ELR (cell line): ENCODE measurements at regions not wholly inside any gene's neighbourhood (a gene's known extent, or its start where the extent isn't known, plus 50 kb on each side); places are given as distances from the start of the nearest gene placed in this dataset.

Experiments used
- DNase-seq: peaks from one replicate; pipeline ENCODE4 v3.0.0-alpha.2; 2015; ENCODE audit warnings: low read depth

DNA sequence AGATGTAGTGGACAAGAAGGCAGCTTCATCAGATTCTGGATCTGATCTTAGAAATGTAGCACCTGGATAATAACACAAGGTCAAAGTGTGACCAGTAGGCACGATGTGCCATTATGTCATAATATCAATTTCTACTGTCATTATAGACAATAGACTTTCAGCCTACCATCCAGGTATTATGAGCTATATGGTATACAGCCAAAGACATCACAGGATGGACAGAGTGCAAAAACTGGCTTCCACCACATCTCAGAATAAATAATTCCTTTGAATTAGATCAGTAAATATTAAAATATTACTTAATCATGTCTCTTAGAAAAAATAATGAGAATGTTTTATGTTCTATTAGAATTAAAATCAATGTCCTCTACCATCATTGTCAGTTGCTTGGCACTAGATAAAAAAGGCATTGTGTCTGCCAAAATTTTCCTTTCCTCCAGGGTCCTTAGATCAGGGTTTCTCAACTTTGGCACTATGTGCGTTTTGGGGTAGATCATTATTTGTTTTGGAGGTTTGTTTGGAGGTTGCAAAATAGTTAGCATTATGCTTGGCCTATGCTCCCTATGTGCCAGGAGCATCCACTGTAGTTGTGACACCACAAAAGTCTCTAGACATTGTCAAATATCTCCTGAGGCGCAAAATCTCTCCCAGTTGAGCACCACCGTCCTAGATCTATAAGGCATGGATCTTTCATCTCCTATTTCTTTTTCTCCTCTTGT, 86.7 kb upstream of the NRIP1 start:
- DNase-seq, result no peak

DNA sequence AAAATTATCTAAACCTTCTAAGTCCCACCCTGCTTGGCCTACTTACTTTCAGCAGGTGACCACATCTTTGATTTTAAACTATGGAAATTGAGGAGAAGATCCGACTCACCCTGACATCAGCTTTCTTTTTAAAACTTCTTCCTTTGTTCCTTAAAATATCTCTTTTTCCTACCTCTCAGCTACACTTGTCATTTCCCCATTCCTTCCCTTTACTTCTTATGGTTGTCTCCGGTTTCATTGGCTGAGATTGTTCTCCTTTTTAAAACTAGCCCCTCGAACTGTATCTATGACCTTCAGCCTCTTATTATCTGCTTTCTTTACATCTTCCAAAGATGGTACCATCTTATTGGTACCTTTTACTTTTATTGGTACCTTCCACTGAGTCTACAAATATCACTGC, 87.8 kb upstream of the NRIP1 start:
- DNase-seq, result no peak

DNA sequence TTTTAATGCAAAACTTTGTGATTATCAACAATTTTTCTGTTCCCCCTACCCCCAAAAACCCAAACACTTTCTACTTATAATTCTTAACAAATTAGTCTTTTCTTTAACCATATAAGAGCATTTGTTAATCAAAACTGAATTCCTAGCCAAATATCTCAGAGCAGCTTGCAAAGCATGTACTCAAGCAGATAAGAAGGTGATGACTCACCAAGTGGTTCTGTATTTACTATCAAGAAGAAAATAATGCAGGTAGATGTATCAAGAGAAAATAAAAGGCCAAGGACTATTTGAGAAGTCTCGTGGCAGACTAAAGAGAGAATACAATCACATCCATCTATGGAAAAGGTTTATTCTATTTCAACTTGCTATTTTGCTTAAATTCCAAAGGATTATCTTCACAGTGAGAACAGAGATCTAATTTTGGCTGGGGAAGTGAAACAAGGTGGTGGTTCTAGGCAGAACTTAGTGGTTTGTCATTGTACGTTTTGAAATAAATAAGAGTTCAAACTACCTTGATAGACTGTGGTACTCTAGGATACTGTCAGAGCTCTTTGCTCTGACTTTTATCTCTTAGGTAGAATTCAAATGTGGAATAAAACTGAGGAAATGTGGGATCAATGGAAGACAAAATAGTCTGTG, 94.7 kb upstream of the NRIP1 start:
- no peak for DNase-seq

DNA sequence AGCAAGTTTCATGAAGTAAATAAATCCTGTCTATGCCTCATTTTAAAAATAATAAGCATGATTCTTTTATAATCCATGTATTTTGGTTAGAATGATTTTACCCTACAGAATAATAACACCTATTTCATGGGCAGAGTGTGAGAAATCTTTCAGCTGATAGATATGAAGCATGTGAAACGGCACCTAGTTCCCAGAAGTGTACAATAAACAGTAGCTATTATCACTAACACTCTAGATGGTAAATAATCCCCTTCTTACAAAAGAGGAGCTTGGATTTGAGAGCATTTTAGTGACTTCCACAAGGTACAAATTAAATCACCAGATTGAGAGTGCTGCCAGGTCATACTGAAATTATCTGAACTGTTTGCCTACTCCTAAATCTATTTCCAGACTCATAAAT, 95.3 kb upstream of the NRIP1 start:
- DNase-seq, result no peak

DNA sequence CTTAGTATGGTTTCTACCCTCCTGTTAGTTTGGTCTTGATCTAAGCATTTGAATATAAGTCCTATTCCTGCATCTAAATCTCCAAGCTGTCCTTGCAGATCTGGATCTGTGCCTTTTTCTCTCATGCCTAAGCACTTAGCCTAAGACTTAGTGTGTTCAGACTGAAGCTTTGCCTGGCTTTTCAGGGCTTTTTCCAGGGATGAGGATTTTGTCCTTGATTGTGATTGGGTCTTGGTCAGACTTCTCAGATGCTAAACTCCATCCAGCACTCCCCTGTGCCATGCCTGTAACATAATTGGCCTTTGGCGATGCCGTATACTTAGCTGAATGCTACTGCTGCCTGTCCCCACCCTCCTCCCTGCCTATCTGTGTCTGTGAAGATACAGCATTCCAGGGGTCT, 98.1 kb upstream of the NRIP1 start:
- no peak for DNase-seq

DNA sequence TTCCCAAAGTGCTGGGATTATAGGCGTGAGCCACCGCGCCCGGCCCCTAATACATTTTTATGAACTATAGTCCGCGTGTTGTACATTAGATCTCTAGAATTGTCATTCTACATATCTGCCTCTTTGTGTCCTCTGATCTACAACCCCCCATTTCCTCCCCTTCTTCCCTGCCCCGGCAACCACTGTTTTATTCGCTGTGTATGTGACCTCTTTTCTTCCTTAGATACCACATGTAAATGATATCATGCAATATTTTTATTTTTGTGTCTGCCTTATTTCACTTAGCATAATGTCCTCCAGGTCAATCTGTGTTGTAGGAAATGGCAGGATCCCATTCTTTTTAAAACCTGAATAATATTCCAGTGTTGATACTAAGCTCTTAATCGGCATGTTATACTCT, 99.5 kb upstream of the NRIP1 start:
- DNase-seq, result no peak

DNA sequence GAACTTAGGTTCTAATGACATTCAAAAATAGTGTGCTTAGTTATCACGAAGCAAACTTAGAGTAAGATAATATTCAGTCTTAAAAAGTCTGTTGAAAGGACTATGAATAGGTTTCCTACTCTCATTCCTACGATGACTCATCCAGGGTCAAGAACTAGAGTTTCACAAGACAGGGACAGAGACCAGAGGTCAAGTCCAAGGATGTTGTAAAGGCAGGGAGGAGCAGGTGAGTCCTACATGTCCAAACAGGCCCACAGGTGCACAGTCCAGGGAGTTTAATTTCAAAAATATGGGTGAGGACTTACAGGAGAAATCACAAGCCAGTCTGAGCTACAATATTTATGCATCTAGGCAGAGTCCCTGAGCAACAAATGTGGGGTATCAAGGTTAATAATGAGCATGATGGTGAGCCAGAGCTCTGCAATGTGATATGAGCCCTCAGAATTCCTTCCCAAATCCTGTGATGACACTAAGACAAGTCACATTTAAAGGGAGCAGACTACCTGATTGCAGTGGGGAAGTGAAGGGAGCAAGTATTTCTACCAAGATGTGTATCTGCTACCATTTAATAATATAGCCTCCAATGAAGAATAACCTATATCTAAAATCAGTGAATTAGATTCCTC, 100.0 kb upstream of the NRIP1 start:
- DNase-seq, result peak; percentile 19

DNA sequence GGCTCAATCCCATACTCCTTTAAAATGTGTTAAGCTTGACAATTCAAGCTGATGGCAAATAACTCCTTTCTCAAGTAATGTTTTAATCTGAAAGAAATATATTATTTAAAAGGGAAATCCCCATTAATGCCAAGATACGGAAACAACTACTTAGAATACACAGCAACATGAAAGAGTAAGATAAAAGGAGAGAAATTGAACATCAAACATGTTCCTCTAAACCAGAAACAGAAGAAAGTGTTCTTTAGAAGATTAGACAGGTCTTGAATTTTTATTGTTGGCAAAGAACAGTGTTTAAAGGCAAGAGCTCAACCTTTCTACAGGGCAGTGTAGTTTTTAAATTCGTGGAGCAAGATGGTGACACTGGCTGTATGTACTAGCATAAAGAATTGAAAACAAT, 105.8 kb upstream of the NRIP1 start:
- DNase-seq, result no peak

DNA sequence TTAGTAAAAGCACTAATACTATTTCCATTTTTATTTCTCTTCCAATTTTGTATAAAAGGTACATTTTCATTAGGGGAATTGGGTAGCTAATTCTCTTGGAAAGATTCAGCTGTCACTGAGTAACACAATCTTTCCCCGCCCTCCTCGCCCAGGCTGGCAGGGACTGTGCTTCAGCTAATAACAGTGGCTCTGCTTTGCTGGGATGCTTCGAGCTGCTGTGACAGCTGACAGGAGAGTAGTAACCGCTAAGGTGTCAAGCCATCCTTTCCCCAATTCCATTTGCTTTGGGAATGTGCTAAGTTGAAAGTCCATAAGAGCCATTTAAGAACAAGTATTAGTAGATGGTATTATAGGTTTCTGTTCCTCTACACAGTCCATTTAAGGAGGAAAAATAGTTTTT, 106.7 kb upstream of the NRIP1 start:
- DNase-seq, result no peak

DNA sequence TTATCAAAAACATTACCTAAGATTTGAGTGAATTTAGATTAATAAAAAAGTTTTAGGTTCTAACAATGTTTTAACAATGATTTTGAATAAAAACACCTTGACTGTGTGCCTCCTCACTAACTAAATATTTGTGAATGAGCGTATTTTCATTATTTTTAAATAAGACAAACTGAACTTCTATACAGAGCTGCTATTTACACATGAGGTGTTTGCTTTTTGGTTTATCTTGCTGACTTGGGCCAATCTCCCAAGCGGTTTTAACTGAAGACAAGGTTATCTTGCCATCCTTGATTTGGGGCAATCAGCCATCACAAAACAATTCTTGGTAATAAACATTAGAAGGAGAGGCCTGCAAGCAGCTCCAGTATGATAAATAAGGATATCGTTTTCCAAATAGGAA, 108.2 kb upstream of the NRIP1 start:
- no peak for DNase-seq

DNA sequence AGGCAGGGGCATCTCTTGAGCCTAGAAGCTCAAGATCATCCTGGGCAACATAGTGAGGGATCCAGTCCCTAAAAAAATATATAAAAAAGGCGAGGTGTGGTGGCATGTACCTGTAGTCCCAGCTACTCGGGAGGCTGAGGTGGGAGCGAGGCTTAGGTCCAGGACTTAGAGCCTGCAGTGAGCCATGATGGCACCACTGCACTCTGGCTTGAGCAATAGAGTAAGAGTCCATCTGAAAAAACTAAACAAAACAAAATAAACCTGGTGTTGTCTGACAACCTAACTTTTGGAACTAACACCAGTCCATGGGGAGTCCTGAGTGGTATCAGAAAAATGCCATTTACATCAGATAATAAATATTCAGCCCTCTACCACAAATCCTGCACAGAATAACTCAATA, 110.1 kb upstream of the NRIP1 start:
- DNase-seq, result no peak

DNA sequence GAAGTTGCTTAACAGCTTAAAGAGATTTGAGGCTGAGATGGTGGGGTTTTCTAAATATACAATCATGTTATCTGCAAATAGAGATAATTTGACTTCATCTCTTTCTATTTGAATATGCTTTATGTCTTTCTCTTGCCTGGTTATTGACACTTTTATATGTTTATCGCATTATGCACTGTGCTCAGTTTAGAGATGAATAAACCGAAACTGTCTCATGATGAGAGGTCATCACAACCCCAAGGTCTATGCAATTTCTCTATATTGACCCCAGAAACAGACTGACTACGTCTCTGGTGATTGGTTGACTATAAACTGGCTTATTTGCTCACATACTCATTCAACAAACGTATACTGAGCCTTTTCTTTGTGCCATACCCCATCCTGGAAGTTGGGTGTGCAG, 117.9 kb upstream of the NRIP1 start:
- no peak for DNase-seq

DNA sequence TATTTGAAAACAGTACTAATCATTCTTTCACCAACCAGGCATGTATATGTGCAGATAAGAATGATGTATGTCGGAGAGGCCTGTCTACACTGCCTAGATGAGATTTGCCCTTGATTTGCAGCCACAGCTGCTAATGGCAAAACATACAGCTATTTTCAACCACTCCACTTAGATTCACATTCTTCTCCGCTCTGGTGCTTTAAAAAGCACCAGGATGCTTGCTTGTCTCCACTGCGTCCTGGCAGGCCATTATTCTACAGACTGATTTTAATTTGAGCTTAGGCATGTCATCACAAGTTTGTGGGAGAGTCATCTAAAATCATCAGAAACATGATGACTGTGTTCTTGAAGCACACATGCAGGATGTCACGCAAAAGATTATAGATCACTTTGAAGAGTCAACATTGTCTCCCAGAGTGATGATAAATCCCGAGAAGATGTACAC, 119.0 kb upstream of the NRIP1 start:
- DNase-seq, result no peak

DNA sequence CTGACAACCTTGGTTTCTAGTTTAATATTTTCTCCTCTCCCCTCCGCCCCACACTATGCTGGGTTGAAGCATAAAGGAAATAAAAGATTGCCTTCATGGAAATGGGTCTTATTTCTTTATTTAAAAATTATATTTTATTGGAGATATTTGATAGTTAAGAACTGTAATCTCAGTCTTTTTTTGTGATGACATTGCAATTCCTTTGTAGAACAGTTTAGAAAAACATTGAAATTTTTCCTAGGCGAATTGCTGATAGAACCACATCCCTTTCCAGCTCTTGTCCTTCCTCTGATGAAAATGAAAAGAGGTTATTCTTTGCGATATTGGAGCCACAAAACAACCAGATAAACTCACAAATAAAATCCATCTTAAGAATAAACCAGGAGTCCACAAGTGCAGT, 125.6 kb upstream of the NRIP1 start:
- DNase-seq, result no peak

DNA sequence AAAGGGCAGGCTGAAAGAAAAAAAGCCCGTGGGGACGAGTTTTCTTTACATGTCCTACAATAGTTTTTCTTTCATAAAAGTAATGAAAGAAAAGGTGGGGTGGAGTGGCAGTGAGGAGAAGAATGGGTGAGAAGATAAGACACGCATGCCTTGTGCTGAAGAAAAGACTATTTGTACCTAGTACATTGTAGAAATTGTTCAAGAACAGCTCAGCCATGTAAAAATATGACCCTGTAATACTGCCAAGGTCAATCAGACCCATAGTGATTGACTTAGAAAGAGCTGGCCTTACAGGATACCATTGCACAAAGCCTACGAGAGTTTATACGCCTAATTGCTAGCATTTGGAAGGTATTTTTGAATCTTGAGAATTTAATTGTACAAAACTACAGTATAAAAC, 126.0 kb upstream of the NRIP1 start:
- no peak for DNase-seq

DNA sequence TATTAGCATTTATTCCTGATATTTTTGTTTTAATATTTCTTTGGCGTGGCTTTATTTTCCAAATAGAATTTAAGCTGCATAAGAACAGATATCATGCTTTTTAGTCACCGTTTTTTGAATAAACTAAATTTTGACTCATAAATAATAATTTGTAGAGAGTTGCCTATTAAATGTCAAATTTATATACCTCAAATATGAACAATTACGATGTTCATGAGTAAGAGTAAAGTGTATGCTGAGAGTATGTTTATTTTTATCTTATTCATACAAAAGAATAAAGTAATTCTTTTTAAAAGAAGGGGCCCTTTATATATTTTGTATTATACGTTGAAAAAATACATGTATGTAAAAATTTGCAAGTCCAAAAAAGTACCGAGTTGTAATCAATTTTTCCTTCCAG, 126.5 kb upstream of the NRIP1 start:
- no peak for DNase-seq

DNA sequence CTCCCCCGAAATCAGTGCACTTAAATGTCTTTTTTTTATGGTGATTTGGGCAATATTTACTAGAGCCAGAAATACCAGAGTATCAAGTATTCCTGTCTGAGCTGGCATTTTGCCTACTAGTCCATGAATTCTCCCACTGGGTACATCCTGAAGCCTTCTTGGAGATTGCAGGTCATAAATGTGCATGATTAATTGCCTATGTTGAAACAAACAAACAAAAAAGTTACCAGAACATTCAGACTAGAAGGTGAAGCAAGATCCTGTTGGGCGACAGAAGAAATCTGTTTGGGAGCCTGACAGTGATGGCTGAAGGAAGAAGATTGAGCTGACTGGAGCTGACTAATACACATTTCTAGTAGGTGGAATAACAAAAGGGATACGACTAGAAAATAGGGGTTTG, 127.4 kb upstream of the NRIP1 start:
- peak; percentile 1 for DNase-seq

DNA sequence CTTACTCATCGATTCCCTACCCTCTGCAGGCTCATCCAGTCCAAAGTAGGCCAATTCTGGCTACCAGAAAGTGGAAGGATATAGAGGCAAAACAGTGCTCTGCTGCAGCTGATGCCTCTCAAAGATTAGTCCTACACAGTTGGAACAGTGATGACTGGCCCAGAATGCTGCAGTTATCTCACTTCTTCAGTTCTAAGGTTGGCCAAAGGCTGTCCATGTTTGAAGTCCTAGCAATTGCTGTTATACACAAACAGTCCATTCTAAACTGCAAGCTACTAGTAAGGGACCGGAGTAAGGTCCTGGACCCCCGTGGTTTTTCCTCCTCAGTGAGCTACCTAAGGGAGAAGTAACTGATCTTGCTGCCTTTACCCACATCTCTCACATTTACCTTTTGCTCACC, 129.1 kb upstream of the NRIP1 start:
- no peak for DNase-seq

DNA sequence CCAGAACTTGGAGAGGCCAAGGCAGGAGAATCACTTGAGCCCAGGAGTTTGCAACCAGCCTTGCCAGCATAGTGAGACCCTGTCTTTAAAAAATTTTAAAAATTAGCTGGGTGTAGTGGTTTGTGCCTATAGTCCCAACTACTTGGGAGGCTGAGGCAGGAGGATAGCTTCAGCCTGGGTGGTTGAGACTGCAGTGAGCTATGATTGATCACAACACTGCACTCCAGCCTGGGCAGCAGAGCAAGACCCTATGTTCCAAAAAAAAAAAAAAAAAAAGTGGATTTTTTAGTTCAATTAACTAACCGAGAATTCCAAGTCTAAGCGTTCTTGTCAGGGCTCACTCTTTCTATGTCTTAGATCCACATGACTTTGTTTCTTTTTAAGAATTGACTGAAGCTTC, 130.3 kb upstream of the NRIP1 start:
- no peak for DNase-seq

DNA sequence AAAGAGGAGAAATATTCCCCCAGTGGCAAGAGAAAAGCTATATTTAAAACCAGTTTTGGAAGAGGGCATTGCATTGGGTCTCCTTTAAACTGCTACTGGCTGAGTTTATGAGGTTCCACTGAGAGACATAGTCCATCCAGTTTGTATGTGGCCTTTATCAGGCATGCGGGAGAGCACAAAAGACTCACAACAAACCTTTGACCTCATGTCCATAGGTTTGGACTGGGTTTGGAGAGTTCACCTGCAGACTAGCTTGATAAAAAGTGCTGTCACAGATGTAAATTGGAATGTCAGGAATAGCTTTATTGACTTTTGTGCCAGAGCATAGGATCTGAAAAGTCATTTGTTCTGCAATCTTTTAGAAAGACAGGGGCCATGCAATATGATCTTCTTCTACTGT, 131.0 kb upstream of the NRIP1 start:
- no peak for DNase-seq

DNA sequence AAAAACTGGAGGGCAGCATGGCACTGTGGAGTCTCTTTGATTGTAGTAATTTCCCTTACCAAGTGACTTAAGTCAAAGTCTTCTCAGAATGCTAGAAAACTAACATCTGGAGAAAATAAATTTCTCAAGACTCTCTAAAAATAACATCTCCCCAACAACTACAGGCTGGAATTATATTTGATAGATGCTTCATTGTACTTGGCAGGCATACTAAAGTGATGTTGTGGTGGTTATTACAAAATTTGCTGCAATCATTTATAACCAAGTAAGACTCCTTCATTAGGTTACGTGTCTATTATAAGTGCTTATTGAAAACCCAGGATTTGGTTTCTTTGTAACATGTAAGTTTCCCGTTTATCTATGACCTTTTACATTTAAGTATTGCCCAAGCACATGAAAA, 132.9 kb upstream of the NRIP1 start:
- DNase-seq, result no peak

DNA sequence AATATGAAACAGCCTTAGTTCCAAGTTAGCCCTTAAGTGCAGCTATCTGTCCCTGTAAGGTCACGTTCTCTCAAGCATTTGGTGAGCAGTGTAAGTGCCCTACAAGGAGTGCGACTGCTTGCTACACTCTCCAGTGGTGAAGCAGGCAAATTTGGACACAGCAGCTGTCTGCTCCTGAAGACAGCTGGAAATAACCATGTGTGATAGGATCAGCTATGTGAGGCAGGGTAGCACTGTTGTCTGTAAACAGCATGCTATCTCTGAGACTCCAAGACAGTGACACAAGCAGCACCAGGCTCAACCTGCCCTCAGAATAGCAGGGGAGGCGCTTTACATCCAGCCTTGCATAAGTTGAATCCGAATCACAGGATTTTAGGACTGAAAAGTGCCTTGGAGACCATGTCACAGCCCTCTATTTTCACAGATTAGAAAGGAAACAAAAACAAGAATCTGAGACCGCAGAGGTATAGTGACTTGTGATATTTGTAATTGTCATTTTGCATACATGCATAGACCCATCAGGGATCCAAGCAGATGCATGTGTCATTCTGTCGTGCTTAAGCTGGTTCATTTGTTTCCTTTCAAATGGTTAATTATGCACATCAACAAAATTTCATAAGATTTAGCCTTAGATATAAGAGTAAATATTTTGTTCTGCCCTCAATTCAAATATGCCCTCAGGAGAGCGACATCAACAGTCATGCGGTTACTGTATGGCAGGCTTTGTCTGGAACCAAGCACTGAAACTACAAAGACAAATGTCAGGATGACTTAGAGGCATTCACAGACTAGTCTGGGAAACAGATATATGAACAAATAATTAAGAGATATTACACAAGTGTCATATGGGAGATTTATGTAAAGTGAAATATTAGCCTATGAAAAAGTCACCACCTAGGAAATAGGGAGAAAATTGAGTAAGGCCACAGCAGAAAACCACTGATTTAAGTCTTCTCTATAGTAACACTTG, 134.9 kb upstream of the NRIP1 start:
- DNase-seq, result no peak

DNA sequence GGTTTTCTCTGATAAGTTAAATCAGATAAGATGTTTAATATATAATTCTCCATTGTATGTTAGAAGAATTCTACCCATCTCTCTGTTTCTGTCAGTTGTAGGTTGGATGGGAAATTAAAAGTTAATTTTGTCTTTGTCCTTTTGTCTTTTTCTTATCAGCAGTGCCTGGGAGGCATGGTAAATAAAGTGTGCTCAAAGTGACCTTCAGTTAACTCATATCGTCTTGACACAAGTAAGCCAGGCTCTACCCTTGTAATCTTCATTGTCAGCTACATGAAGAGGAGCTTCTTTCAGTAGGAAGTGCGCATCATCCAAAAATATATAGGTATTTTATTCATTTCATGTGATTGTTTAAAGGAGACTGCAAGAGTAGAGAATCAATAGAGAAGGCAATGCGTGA, 138.9 kb upstream of the NRIP1 start:
- DNase-seq, result no peak
